ENCODE measurements at regions not wholly inside any gene's neighbourhood (a gene's known extent, or its start where the extent isn't known, plus 50 kb on each side); places are given as distances from the start of the nearest gene placed in this dataset.

- TF ChIP-seq POLR2A (IDR thresholded peaks at IDR 0.05): no peak
- TF ChIP-seq, protein P1, sequence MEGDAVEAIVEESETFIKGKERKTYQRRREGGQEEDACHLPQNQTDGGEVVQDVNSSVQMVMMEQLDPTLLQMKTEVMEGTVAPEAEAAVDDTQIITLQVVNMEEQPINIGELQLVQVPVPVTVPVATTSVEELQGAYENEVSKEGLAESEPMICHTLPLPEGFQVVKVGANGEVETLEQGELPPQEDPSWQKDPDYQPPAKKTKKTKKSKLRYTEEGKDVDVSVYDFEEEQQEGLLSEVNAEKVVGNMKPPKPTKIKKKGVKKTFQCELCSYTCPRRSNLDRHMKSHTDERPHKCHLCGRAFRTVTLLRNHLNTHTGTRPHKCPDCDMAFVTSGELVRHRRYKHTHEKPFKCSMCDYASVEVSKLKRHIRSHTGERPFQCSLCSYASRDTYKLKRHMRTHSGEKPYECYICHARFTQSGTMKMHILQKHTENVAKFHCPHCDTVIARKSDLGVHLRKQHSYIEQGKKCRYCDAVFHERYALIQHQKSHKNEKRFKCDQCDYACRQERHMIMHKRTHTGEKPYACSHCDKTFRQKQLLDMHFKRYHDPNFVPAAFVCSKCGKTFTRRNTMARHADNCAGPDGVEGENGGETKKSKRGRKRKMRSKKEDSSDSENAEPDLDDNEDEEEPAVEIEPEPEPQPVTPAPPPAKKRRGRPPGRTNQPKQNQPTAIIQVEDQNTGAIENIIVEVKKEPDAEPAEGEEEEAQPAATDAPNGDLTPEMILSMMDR (IDR thresholded peaks at IDR 0.05): no peak
These were observed 97.1 kb downstream of the HSPH1 start for GRCh38 chr13:31064636-31065035.

Measured in lower leg skin (tissue), 3 donors.